Heart right ventricle (tissue), 16 donors: ENCODE measurements at regions not wholly inside any gene's neighbourhood (a gene's known extent, or its start where the extent isn't known, plus 50 kb on each side); places are given as distances from the start of the nearest gene placed in this dataset.

Experiments
- ATAC-seq, 8 donors: fragments of 200-7000 bp; cut with Tn5 transposase; one replicate each; pipeline ENCODE4 v1.9.1; 2020; ENCODE audit warnings: mild to moderate bottlenecking in 8 of 8, moderate library complexity in 8 of 8, moderate number of reproducible peaks in 1 of 8
- DNase-seq, 2 donors: peaks; one replicate each; pipeline ENCODE4 v3.0.0-alpha.2; 2020
- H3K27ac ChIP-seq, 10 donors: fragments of 200-600 bp; sonication (generic) in 2 of 10; one replicate each; pipeline versions ENCODE4 v1.5.0 to v1.8.0; 2020 to 2022; ENCODE audit warnings: mild to moderate bottlenecking in 3 of 10
- H3K27me3 ChIP-seq, 7 donors: fragments of 200-600 bp; one replicate each; pipeline ENCODE4 v1.8.0; 2021 to 2022; ENCODE audit warnings: mild to moderate bottlenecking in 2 of 7
- H3K36me3 ChIP-seq, 9 donors: fragments of 200-600 bp; sonication (generic) in 1 of 9; one replicate each; pipeline versions ENCODE4 v1.5.0 to v1.8.0; 2020 to 2022; ENCODE audit warnings: mild to moderate bottlenecking in 2 of 9
- H3K4me1 ChIP-seq, 9 donors: fragments of 200-600 bp; sonication (generic) in 1 of 9; one replicate each; pipeline versions ENCODE4 v1.5.0 to v1.8.0; 2020 to 2022; ENCODE audit warnings: mild to moderate bottlenecking in 4 of 9
- H3K4me3 ChIP-seq, 10 donors: fragments of 200-600 bp; sonication (generic) in 2 of 10; one replicate each; pipeline versions ENCODE4 v1.5.0 to v1.8.0; 2020 to 2022; ENCODE audit warnings: mild to moderate bottlenecking in 7 of 10, moderate library complexity in 2 of 10
- H3K9me3 ChIP-seq, 11 donors: fragments of 200-600 bp in 10 of 11; sonication (generic) in 2 of 11; one replicate each; pipeline versions ENCODE4 v1.5.0 to v1.8.0; 2013 to 2022; ENCODE audit warnings: mild to moderate bottlenecking in 2 of 11, control low read depth in 1 of 11, moderate library complexity in 1 of 11
- WGBS, 2 donors: extraction: QIAGEN DNeasy Blood & Tissue Kit; methylation state at CpG; one replicate each; pipeline ENCODE4 v1.1.7; 2013; ENCODE audit warnings: inconsistent platforms in 1 of 2; 5-methylcytosine and 5-hydroxymethylcytosine counted together
- intact Hi-C, 10 donors: fragments of 100-400 bp; cut with DNase I; formaldehyde crosslinking; loops; one replicate each; pipeline versions ENCODE4 v1.11.1 to v1.14.2; 2022
- TF ChIP-seq, protein P1 (sequence below), 9 donors: fragments of 200-600 bp; sonication (generic) in 2 of 9; IDR thresholded peaks; one replicate each; pipeline versions ENCODE4 v1.5.0 to v1.8.0; 2021 to 2022; ENCODE audit warnings: antibody characterized with exemption in 9 of 9, mild to moderate bottlenecking in 5 of 9, moderate library complexity in 1 of 9
- donor health status: Arrhythmogenic right ventricular cardiomyopathy.
- donor health status: ischemic (EF 13 %, LVEDD 7.1; RV severe dilation, severe dysfunction).
- donor health status: healthy with polysubstance abuse.
- donor health status: DM: no; HTN: yes; CAD: no.
- donor health status: DM: no; HTN: no; CAD: no.
- donor health status: ischemic (EF 25% LVEDD 6.9; RV normal size, moderate dysfunction).
- donor health status: ischemic (EF 25% LVEDD 5.7; RV mildly dilated, moderate dysfunction).
- donor health status: healthy.
- donor health status: DM: yes; HTN: yes; CAD: no.
- donor health status: Ischemic cardiomyopathy.
- donor health status: ischemic (EF 35%, LVEDD 5.7; RV mildly dilated, moderate dysfunction).
- donor health status: nonischemic (EF 11% LVEDD 7.7; RV severe dilation, severe dysfunction).
- donor health status: DM: yes; HTN: yes; CAD: no.
- donor health status: PGD.
- donor health status: ischemic (EF 29% LVEDD 5.4; RV normal size, mild dysfunction).
- donor health status: nonischemic (EF 23%, LVEDD 6.1; RV moderate dilation, normal function).

GRCh38 chr3:16040991-16041390, 133.5 kb upstream of the GALNT15 start:
- DNase-seq: no peak
- ATAC-seq: no peak
- H3K4me3 ChIP-seq: no peak overlapping the region
- no peaks in the 10 kb centered on the region for H3K36me3 ChIP-seq
- no peak overlapping the region for H3K27ac ChIP-seq
- H3K4me1 ChIP-seq: no peaks in the 10 kb centered on the region
- H3K9me3 ChIP-seq: peaks cover 0 to 9% (median 0%) of the 10 kb centered on the region in 11 donors
- 95 to 99% methylated on average over 2 of the region's 2 CpGs for WGBS, 2 donors
- intact Hi-C loops: loop anchor here in 3 of 10 donors (10.0 kb wide), 3 partner anchors 186 to 514 kb away; no protein-coding TSS in a partner anchor
- TF ChIP-seq, protein P1, sequence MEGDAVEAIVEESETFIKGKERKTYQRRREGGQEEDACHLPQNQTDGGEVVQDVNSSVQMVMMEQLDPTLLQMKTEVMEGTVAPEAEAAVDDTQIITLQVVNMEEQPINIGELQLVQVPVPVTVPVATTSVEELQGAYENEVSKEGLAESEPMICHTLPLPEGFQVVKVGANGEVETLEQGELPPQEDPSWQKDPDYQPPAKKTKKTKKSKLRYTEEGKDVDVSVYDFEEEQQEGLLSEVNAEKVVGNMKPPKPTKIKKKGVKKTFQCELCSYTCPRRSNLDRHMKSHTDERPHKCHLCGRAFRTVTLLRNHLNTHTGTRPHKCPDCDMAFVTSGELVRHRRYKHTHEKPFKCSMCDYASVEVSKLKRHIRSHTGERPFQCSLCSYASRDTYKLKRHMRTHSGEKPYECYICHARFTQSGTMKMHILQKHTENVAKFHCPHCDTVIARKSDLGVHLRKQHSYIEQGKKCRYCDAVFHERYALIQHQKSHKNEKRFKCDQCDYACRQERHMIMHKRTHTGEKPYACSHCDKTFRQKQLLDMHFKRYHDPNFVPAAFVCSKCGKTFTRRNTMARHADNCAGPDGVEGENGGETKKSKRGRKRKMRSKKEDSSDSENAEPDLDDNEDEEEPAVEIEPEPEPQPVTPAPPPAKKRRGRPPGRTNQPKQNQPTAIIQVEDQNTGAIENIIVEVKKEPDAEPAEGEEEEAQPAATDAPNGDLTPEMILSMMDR (IDR thresholded peaks at IDR 0.05): no peak
- H3K27me3 ChIP-seq: no peaks in the 10 kb centered on the region

DNA sequence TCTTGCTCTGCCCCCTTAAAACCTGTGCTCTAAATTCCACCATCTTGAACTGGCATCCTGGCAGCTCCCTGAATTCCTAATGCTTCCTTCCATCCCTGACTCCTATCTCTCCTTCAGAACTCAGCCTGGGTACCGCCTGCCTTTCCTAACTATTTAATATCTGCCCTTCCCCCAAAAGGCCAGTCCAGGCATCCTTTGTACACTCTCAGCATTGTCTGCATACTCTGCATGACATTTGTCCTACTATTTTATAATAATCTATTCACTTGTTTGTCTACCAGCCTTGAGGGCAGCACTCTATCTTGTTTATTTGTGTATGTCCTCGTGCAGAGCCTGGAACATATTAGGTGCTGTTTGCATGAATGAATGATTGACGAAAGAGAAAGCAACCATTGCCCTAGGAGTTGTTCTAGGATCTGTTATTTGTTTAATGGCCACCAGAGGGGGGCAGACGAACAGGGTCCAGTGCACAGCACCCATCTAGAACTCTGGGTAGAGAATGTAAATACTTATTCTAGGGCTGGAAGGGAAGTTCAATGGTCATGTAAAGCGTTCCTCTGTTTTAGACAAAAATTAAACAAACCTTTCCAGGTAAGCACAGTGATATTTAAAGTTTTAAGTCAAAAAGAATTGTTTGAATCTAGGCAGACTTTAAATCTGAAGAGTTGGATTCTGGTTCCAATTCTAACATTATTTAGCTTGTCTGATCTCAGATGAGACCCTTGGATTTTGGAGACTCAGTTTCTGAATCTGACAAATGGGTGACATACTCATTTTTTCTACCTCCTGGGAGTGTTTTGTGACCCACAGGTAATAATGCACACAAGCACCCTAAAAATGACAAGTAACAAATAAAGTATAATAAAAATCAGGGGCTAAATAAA, 125.8 kb upstream of the GALNT15 start:
- intact Hi-C loops: loop anchor here (1.0 to 10.0 kb wide), 13 partner anchors 126 to 506 kb away; partner anchors contain the start of gene GALNT15 (in 1 of the 10)
- peak overlapping the region in 1 of 10 donors; percentile 15 for H3K27ac ChIP-seq
- peaks cover 0 to 39% (median 15%) of the 10 kb centered on the region in 9 donors for H3K4me1 ChIP-seq
- H3K27me3 ChIP-seq: no peaks in the 10 kb centered on the region
- 7 to 11% methylated on average over 5 of the region's 5 CpGs for WGBS, 2 donors
- peak overlapping the region in 2 of 10 donors; percentile 9 to 33 for H3K4me3 ChIP-seq
- ATAC-seq (peak; percentile 75 to 89 (median 85)), DNase-seq (peak in 1 of 2 donors; percentile 68)
- no peaks in the 10 kb centered on the region for H3K36me3 ChIP-seq
- H3K9me3 ChIP-seq: no peaks in the 10 kb centered on the region
- TF ChIP-seq, protein P1 (IDR thresholded peaks at IDR 0.05): peak; percentile 78 to 92 (median 83)

GRCh38 chr3:16050641-16051467, 123.6 kb upstream of the GALNT15 start:
- H3K9me3 ChIP-seq: no peaks in the 10 kb centered on the region
- intact Hi-C loops: loop anchor here in 5 of 10 donors (2.0 to 10.0 kb wide), 5 partner anchors 124 to 504 kb away; partner anchors contain the start of gene GALNT15 (in 1 of the 5)
- peak overlapping the region; percentile 6 to 82 (median 70) for H3K27ac ChIP-seq
- DNase-seq (peak; percentile 33 to 47), ATAC-seq (peak; percentile 72 to 92 (median 84))
- 63 to 74% methylated on average over 16 of the region's 16 CpGs for WGBS, 2 donors
- H3K27me3 ChIP-seq: no peaks in the 10 kb centered on the region
- peaks cover 0 to 44% (median 22%) of the 10 kb centered on the region in 9 donors for H3K4me1 ChIP-seq
- peak overlapping the region in 3 of 10 donors; percentile 2 to 13 (median 6) for H3K4me3 ChIP-seq
- no peaks in the 10 kb centered on the region for H3K36me3 ChIP-seq
- TF ChIP-seq, protein P1 (IDR thresholded peaks at IDR 0.05): no peak

- WGBS, 2 donors: 65 to 77% methylated on average over 4 of the region's 4 CpGs
- DNase-seq (no peak), ATAC-seq (no peak)
- peak overlapping the region; percentile 6 to 82 (median 70) for H3K27ac ChIP-seq
- intact Hi-C loops: loop anchor here in 5 of 10 donors (2.0 to 10.0 kb wide), 5 partner anchors 123 to 503 kb away; partner anchors contain the start of gene GALNT15 (in 1 of the 5)
- TF ChIP-seq, protein P1 (IDR thresholded peaks at IDR 0.05): no peak
- H3K36me3 ChIP-seq: no peaks in the 10 kb centered on the region
- H3K4me1 ChIP-seq: peaks cover 0 to 44% (median 24%) of the 10 kb centered on the region in 9 donors
- H3K4me3 ChIP-seq: no peak overlapping the region
- H3K9me3 ChIP-seq: no peaks in the 10 kb centered on the region
- H3K27me3 ChIP-seq: no peaks in the 10 kb centered on the region
Observed at GRCh38 chr3:16051691-16052090, 122.8 kb upstream of the GALNT15 start.
